KBM-7 (cell line): ENCODE measurements at regions not wholly inside any gene's neighbourhood (a gene's known extent, or its start where the extent isn't known, plus 50 kb on each side); places are given as distances from the start of the nearest gene placed in this dataset.

ENCODE experiments used
- DNase-seq: peaks from one replicate; pipeline ENCODE4 v3.0.0-alpha.2; 2015
- in situ Hi-C: fragments of 300-500 bp; cut with MboI; formaldehyde crosslinking; loops from 2 replicates; pipeline ENCODE4 v1.14.3; 2020; ENCODE audit warnings: low sequenced_read_pairs, low pct_unique_long_range_greater_than_20kb, mixed read lengths

DNA sequence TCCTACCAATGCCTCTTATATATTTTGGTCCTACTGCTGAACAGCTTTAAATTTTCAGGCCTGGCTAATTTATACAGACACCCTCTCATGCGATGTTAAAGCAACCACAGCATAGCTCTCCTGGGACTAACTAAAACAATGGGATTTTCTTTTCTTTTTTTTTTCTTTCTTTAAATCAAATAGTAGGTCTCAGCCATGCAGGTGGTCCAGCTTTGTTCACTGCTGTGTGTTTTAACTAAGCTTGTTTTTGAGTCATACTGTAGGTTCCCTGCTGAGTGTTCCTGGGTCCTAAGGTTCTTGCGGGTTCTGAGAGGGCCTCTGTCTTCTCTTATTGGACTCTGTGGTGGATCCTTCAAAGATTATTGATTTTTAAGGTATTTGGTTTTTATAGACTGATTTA is 113.1 kb upstream of the SORCS1 start:
- DNase-seq: no peak
- in situ Hi-C loops: no loop called here

DNA sequence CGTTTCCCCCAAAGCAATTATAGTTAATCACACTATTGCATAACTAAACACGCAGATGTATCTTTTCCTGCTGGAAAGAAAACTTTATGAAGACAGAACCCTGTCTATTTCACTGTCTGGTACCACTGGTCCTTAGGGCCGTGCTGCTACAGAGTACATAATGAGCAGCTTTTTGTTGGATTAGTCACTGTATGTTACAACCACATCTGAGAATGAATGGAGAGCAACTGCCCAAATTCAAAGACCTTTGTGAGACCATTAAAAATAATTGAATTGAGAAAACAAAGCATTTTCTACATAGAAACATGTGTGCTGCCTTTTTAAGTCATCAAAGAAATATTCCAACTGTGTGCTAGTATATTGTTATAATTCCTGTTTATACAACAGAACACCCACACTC is 111.3 kb upstream of the SORCS1 start:
- in situ Hi-C loops: no loop called here
- DNase-seq: no peak

GRCh38 chr10:107269626-107270025 is 105.1 kb upstream of the SORCS1 start:
- in situ Hi-C loops: no loop called here
- DNase-seq: no peak

DNA sequence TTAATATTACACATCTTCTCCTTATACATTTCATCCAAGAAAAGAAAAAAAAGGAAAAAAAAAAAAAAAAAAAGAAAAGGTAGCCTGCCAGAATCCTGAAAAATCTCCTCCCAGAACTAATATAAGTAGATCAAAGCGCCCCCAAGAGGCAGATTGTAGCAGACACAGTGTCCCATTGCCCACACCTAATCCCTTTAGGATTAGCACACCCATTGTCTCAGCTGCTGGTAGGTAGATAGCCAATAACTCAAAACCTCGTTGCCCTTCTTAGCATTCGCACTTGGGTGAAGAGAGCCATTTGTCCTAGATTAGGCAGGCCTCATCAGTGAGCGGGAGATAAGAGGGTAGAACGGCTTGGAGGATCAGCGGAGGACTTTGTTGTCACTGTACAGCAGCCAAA is 100.2 kb upstream of the SORCS1 start:
- no peak for DNase-seq
- in situ Hi-C loops: no loop called here

GRCh38 chr10:107244122-107244521 is 79.6 kb upstream of the SORCS1 start:
- in situ Hi-C loops: no loop called here
- no peak for DNase-seq

DNA sequence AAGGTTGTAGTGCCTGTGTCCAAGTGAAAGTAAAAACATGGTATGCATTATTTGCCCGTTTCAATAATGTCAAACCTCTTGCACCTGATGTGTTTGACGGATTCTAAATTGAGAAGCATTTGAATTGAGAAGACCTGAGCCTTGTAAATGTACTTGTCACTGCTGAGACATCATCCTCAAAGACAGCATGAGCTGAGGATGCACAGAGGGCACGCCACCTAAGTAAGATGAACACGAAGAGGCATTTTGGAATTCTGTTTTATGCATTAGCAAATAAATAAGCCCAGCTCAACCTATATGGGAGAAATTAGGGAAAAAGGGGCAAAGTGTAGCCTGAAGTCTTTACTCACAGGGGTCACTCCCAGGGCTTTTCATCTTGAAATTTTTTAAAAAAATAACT is 73.8 kb upstream of the SORCS1 start:
- DNase-seq: no peak
- in situ Hi-C loops: no loop called here

GRCh38 chr10:107232013-107232412 is 67.5 kb upstream of the SORCS1 start:
- DNase-seq: no peak
- in situ Hi-C loops: no loop called here

DNA sequence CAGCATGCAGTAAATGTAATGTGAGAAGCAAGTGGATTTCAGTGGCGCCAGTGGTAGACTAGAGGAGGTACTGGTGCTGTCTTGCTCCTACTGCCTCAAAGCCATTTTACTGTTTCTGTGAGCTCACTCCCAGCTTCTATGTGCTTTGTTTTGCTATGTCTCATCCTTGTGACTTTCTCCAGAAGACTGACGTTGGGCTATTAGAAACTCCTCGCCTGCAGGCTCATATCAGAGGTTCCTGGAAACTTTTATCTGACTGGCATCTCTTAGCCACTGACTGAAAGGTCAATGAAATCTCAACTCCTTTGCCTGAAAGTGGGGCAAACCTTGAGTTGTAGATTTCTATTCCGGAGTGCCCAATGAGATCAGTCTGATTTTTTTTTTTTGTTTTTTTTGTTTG is 66.4 kb upstream of the SORCS1 start:
- in situ Hi-C loops: no loop called here
- DNase-seq: no peak

- in situ Hi-C loops: no loop called here
- no peak for DNase-seq
These were observed 51.2 kb upstream of the SORCS1 start for GRCh38 chr10:107215681-107216080.
